Transverse colon (tissue), 4 donors: ENCODE measurements at regions not wholly inside any gene's neighbourhood (a gene's known extent, or its start where the extent isn't known, plus 50 kb on each side); places are given as distances from the start of the nearest gene placed in this dataset.

Experiments
- DNase-seq: peaks from one replicate; pipeline ENCODE4 v3.0.0-alpha.2; 2019
- H3K27ac ChIP-seq, 4 donors: fragments of 200-600 bp; sonication (generic); 2 replicates each; pipeline ENCODE4 v1.5.1; 2016 to 2018; ENCODE audit warnings: inconsistent platforms in 4 of 4
- H3K27me3 ChIP-seq: fragments of 200-600 bp; sonication (generic); 2 replicates; pipeline ENCODE4 v1.5.1; 2017; ENCODE audit warnings: inconsistent platforms
- H3K36me3 ChIP-seq, 4 donors: fragments of 200-600 bp; sonication (generic); 2 replicates each; pipeline ENCODE4 v1.5.1; 2017 to 2019; ENCODE audit warnings: inconsistent platforms in 4 of 4
- H3K4me1 ChIP-seq, 4 donors: fragments of 200-600 bp; sonication (generic); 2 replicates each; pipeline ENCODE4 v1.5.1; 2017 to 2020; ENCODE audit warnings: inconsistent platforms in 4 of 4
- H3K4me3 ChIP-seq, 4 donors: fragments of 200-600 bp; sonication (generic); 1 replicate in 1 of 4; 2 replicates in 3 of 4; pipeline versions ENCODE4 v1.5.1 to v1.6.1; 2017 to 2019; ENCODE audit warnings: inconsistent platforms in 4 of 4
- H3K9me3 ChIP-seq, 2 donors: fragments of 200-600 bp; sonication (generic); 2 replicates each; pipeline ENCODE4 v1.5.1; 2017 to 2019; ENCODE audit warnings: inconsistent platforms in 2 of 2
- EP300 ChIP-seq: sonication (generic); formaldehyde crosslinking; IDR thresholded peaks from one replicate; pipeline ENCODE4 v1.6.1; 2017; ENCODE audit warnings: antibody characterized with exemption, low read depth
- POLR2A ChIP-seq: fragments of 450-650 bp; IDR thresholded peaks from one replicate; pipeline ENCODE4 v1.6.1; 2016; ENCODE audit warnings: antibody characterized with exemption, mild to moderate bottlenecking, moderate library complexity
- POLR2AphosphoS5 ChIP-seq, 3 donors: sonication (generic); formaldehyde crosslinking; IDR thresholded peaks; one replicate each; pipeline ENCODE4 v1.6.1; 2016; ENCODE audit warnings: antibody characterized with exemption in 3 of 3
- WGBS, 2 donors: methylation state at CpG; one replicate each; pipeline ENCODE4 v1.1.5; 2018; ENCODE audit warnings: low coverage in 1 of 2; 5-methylcytosine and 5-hydroxymethylcytosine counted together
- in situ Hi-C, 4 donors: fragments of 200-750 bp; cut with MboI; loops; one replicate each; pipeline versions ENCODE4 v1.15.0 to v1.15.1; 2017; ENCODE audit warnings: low sequenced_read_pairs in 3 of 4, low pct_ligation_motif_present in 1 of 4, low pct_unique_long_range_greater_than_20kb in 1 of 4
- intact Hi-C: fragments of 100-400 bp; cut with DNase I; formaldehyde crosslinking; loops from one replicate; pipeline ENCODE4 v1.15.1; 2023; ENCODE audit warnings: low total_unique reads
- TF ChIP-seq, protein P1 (sequence below), 5 experiments: fragments of 200-600 bp in 3 of 5; fragments of 450-650 bp in 2 of 5; sonication (generic) in 3 of 5; IDR thresholded peaks; 1 replicate in 2 of 5; 2 replicates in 3 of 5; pipeline ENCODE4 v1.5.1; 2016 to 2017; ENCODE audit warnings: antibody characterized with exemption in 5 of 5, inconsistent platforms in 3 of 5, mild to moderate bottlenecking in 2 of 5, moderate library complexity in 1 of 5

DNA sequence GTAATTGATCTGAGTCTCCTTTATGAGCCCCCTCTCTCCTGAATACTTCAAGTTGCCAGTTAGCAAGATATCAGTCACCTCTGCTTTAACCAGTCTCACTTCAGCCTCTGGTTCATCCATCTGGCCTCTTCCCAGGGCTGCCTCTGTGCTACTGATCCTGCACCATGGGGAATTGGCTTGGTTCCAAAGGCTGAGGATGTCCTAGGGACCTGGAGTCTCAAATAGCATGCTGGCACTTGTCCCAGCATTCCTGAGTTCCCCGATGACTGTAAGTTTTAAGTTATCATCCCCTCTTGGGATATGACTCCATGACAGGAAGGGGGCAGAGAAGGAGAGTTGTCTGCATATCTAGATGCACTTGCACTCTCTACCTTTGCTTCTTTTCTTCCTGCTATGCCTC is 252.0 kb downstream of the PTBP2 start:
- no peak overlapping the region for H3K27ac ChIP-seq
- WGBS, 2 donors, result 54% methylated on average over 1 of the region's 1 CpG; no CpG with 5 or more reads in 1 of the 2 donors
- H3K27me3 ChIP-seq, result no peaks in the 10 kb centered on the region
- no peak for DNase-seq
- H3K4me1 ChIP-seq, result no peaks in the 10 kb centered on the region
- no peak for TF ChIP-seq EP300
- TF ChIP-seq, protein P1, sequence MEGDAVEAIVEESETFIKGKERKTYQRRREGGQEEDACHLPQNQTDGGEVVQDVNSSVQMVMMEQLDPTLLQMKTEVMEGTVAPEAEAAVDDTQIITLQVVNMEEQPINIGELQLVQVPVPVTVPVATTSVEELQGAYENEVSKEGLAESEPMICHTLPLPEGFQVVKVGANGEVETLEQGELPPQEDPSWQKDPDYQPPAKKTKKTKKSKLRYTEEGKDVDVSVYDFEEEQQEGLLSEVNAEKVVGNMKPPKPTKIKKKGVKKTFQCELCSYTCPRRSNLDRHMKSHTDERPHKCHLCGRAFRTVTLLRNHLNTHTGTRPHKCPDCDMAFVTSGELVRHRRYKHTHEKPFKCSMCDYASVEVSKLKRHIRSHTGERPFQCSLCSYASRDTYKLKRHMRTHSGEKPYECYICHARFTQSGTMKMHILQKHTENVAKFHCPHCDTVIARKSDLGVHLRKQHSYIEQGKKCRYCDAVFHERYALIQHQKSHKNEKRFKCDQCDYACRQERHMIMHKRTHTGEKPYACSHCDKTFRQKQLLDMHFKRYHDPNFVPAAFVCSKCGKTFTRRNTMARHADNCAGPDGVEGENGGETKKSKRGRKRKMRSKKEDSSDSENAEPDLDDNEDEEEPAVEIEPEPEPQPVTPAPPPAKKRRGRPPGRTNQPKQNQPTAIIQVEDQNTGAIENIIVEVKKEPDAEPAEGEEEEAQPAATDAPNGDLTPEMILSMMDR (IDR thresholded peaks at IDR 0.05), result no peak
- TF ChIP-seq POLR2AphosphoS5 (IDR thresholded peaks at IDR 0.05), result no peak
- no peak for TF ChIP-seq POLR2A
- intact Hi-C loops, result loop anchor here (5.0 kb wide), 1 partner anchor 1429 kb away; no protein-coding TSS in a partner anchor
- in situ Hi-C loops, result loop anchor here in 2 of 4 donors (25.0 kb wide), 2 partner anchors 1089 to 1489 kb away; no protein-coding TSS in a partner anchor
- H3K4me3 ChIP-seq, result no peak overlapping the region
- no peaks in the 10 kb centered on the region for H3K9me3 ChIP-seq
- no peaks in the 10 kb centered on the region for H3K36me3 ChIP-seq

DNA sequence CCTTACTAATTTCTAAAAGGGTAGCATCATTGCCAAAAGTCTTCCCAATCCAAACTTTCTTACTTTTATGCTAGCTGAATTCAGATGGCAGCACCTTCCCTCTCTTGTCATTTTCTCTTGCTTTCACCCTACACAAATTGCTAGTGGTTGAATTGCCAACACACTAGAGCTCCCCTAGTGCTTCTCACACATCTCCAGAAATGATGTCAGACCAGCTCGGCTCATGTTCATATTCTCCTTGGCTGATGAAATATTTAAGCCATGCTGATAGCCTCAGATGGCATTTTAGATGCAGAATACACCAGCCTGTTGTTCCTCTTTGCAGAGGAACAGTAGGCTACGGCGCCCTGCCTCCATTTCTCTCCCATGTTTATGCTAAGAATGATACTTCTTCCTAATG is 256.9 kb downstream of the PTBP2 start:
- intact Hi-C loops, result no loop called here
- TF ChIP-seq, protein P1 (IDR thresholded peaks at IDR 0.05), result no peak
- TF ChIP-seq POLR2A, result no peak
- Histone ChIP-seq H3K27ac (no peak overlapping the region), H3K36me3 (no peaks in the 10 kb centered on the region), H3K9me3 (no peaks in the 10 kb centered on the region), H3K4me3 (no peak overlapping the region), H3K27me3 (no peaks in the 10 kb centered on the region), H3K4me1 (no peaks in the 10 kb centered on the region)
- WGBS, 2 donors, result 90 to 96% methylated on average over 3 of the region's 3 CpGs
- DNase-seq, result no peak
- in situ Hi-C loops, result no loop called here

DNA sequence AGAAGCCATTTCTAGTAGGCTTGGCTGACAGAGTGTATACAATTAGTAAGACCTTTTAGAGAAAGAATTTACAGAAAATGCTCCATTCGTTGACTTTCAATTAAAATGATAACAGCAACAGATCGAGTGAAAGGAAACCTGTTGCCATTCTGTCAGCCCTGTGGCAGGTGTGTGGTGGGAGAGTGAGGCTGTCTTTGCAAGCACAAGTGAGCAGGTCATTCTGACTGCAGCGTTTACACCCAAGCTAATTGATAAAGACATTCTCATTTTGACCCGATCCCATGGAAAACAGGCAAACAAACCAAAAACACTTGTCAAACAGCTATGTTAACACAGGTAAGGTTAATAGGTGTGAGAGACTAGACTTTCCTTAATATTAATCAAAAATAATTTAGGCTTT is 257.3 kb downstream of the PTBP2 start:
- in situ Hi-C loops (no loop called here), intact Hi-C loops (no loop called here)
- H3K27ac ChIP-seq, result no peak overlapping the region
- H3K9me3 ChIP-seq, result no peaks in the 10 kb centered on the region
- DNase-seq, result no peak
- H3K4me1 ChIP-seq, result no peaks in the 10 kb centered on the region
- 65 to 89% methylated on average over 4 of the region's 4 CpGs for WGBS, 2 donors
- TF ChIP-seq EP300 (no peak), POLR2A (no peak), POLR2AphosphoS5 (IDR thresholded peaks at IDR 0.05) (no peak)
- TF ChIP-seq, protein P1 (IDR thresholded peaks at IDR 0.05), result no peak
- H3K36me3 ChIP-seq, result no peaks in the 10 kb centered on the region
- H3K4me3 ChIP-seq, result no peak overlapping the region
- no peaks in the 10 kb centered on the region for H3K27me3 ChIP-seq

DNA sequence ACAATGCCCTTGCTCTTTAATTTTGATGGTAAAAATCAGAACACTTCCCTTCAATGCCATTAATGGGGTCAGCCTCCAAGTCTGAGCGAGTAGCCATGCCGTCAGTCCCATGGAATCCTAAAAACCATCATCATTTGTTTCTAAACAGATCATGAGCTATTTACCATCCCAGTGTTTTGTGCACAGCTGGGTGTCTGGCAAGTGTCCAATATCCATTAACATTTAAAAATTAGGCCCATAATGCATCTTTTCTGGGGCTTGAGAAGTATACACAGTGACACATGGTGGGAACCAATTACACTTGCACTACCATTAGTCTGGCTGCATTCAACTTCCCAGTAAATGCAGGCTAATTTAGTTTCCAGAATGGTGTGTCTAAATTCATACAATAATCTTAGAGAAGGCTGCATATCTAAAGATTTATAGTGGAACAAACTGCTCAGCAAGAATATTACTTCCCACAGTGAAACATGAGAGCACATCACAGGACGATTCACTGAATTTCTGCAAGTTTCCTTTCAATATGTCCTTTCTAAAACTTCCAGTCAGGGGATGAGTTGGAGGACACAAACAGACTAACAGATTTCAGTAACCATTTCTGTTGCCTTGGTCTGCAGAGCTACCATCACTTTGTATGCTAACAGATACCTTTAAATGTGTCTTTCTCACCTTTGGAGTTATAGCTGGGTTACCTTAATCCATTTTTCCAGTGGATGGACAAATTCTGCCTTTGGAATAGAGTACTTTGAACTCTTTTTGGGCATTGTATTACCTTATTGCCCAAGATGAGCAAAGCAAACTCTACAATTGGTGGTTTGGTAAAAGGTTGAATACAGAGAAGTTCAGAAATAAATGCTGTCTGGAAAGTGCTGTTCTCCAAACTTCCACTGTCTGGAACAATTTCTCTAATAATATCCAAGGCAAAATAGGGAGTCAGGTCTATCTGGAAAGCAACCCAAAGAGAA is 258.0 kb downstream of the PTBP2 start:
- Histone ChIP-seq H3K36me3 (no peaks in the 10 kb centered on the region), H3K27me3 (no peaks in the 10 kb centered on the region), H3K4me1 (no peaks in the 10 kb centered on the region), H3K27ac (no peak overlapping the region), H3K4me3 (no peak overlapping the region), H3K9me3 (no peaks in the 10 kb centered on the region)
- in situ Hi-C loops (no loop called here), intact Hi-C loops (no loop called here)
- no peak for TF ChIP-seq POLR2AphosphoS5 (IDR thresholded peaks at IDR 0.05)
- no peak for TF ChIP-seq EP300
- 38 to 68% methylated on average over 1 to 3 of the region's 3 CpGs for WGBS, 2 donors
- no peak for DNase-seq
